ENCODE measurements at regions not wholly inside any gene's neighbourhood (a gene's known extent, or its start where the extent isn't known, plus 50 kb on each side); places are given as distances from the start of the nearest gene placed in this dataset.

- TF ChIP-seq POLR2A (IDR thresholded peaks at IDR 0.05) (no peak), POLR2AphosphoS5 (IDR thresholded peaks at IDR 0.05) (no peak), EP300 (IDR thresholded peaks at IDR 0.05) (no peak)
- TF ChIP-seq, protein P1, sequence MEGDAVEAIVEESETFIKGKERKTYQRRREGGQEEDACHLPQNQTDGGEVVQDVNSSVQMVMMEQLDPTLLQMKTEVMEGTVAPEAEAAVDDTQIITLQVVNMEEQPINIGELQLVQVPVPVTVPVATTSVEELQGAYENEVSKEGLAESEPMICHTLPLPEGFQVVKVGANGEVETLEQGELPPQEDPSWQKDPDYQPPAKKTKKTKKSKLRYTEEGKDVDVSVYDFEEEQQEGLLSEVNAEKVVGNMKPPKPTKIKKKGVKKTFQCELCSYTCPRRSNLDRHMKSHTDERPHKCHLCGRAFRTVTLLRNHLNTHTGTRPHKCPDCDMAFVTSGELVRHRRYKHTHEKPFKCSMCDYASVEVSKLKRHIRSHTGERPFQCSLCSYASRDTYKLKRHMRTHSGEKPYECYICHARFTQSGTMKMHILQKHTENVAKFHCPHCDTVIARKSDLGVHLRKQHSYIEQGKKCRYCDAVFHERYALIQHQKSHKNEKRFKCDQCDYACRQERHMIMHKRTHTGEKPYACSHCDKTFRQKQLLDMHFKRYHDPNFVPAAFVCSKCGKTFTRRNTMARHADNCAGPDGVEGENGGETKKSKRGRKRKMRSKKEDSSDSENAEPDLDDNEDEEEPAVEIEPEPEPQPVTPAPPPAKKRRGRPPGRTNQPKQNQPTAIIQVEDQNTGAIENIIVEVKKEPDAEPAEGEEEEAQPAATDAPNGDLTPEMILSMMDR (IDR thresholded peaks at IDR 0.05): no peak
Observed at GRCh38 chr1:234981758-234982157, 146.9 kb downstream of the TOMM20 start.
